Stimulated activated CD8-positive, alpha-beta memory T cell treated with anti-CD3 and anti-CD28 coated beads, Interleukin-12 subunit alpha, Interleukin-12 subunit beta, amount 100 ng/mL, for 24 hours (primary cell): ENCODE measurements at regions not wholly inside any gene's neighbourhood (a gene's known extent, or its start where the extent isn't known, plus 50 kb on each side); places are given as distances from the start of the nearest gene placed in this dataset.

Experiments
- DNase-seq: peaks from one replicate; pipeline ENCODE4 v3.0.0-alpha.2; 2020; ENCODE audit errors: extremely low read depth

- no peak for DNase-seq
These were observed 61.3 kb upstream of the HDAC4 start for GRCh38 chr2:239462191-239462515.

- no peak for DNase-seq
These were observed 60.7 kb upstream of the HDAC4 start for GRCh38 chr2:239461291-239462190.

GRCh38 chr2:239460780-239461179, 60.0 kb upstream of the HDAC4 start:
- DNase-seq: no peak

- no peak for DNase-seq
These were observed 58.8 kb upstream of the HDAC4 start for GRCh38 chr2:239459606-239460005.

GRCh38 chr2:239459056-239459455, 58.2 kb upstream of the HDAC4 start:
- no peak for DNase-seq

GRCh38 chr2:239457586-239458445, 57.0 kb upstream of the HDAC4 start:
- DNase-seq: no peak

- DNase-seq: no peak
These were observed 56.1 kb upstream of the HDAC4 start for GRCh38 chr2:239456940-239457339.

- no peak for DNase-seq
These were observed 54.8 kb upstream of the HDAC4 start for GRCh38 chr2:239455436-239456203.

- DNase-seq: no peak
These were observed 53.7 kb upstream of the HDAC4 start for GRCh38 chr2:239454507-239454906.
